ENCODE measurements at regions not wholly inside any gene's neighbourhood (a gene's known extent, or its start where the extent isn't known, plus 50 kb on each side); places are given as distances from the start of the nearest gene placed in this dataset.
A peak's percentile ranks its signal among the peaks of the same experiment; 100 is the strongest.

DNA sequence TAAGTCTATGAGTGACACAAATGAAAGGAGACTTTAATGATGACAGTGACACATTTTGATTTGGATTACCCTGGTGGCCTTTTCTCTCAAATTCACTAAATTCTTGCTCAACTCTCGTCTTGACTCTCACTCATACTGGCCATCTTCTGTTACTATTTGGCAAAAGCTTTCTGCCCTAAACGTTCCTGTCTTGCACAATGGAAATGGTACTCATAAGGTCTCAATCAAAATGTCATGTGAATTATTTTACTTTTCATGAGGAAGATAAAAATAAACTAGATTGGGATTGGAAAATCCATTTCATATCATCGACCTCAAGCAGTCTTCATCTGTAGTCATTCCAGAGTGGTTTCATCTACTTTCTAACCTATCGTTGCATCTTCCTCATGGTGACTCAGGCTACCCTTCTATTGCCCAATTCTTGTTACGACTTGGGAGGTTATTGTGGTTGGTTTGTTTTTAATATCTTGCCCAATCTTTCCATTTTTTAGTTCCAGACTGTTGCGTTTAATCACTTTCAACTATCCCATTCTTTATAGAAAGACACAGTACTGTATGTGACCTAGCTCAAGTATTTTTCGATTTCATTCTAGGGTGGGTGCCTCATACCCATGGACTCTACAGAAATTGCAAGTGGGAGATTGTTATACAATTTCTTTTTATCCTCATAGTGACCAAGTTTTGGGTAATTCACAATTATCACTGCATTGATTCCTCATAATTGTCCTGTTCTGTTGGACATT is 317.2 kb upstream of the KCNJ16 start:
- H3K9me3 ChIP-seq = no peaks in the 10 kb centered on the region
- DNase-seq (no peak), ATAC-seq (no peak)
- no peak overlapping the region for H3K4me3 ChIP-seq
- no peaks in the 10 kb centered on the region for H3K27me3 ChIP-seq
- TF ChIP-seq, protein P1, sequence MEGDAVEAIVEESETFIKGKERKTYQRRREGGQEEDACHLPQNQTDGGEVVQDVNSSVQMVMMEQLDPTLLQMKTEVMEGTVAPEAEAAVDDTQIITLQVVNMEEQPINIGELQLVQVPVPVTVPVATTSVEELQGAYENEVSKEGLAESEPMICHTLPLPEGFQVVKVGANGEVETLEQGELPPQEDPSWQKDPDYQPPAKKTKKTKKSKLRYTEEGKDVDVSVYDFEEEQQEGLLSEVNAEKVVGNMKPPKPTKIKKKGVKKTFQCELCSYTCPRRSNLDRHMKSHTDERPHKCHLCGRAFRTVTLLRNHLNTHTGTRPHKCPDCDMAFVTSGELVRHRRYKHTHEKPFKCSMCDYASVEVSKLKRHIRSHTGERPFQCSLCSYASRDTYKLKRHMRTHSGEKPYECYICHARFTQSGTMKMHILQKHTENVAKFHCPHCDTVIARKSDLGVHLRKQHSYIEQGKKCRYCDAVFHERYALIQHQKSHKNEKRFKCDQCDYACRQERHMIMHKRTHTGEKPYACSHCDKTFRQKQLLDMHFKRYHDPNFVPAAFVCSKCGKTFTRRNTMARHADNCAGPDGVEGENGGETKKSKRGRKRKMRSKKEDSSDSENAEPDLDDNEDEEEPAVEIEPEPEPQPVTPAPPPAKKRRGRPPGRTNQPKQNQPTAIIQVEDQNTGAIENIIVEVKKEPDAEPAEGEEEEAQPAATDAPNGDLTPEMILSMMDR (IDR thresholded peaks at IDR 0.05) = no peak
- TF ChIP-seq POLR2A (IDR thresholded peaks at IDR 0.05) = no peak
- intact Hi-C loops (cut with DNase I) = no loop called here
- no peaks in the 10 kb centered on the region for H3K4me1 ChIP-seq
- no peaks in the 10 kb centered on the region for H3K36me3 ChIP-seq
- 45% methylated on average over 6 of the region's 7 CpGs for WGBS (ENCODE audit: insufficient coverage, low coverage, low lambda C conversion rate, missing lambda C conversion rate)
- no peak overlapping the region for H3K27ac ChIP-seq

DNA sequence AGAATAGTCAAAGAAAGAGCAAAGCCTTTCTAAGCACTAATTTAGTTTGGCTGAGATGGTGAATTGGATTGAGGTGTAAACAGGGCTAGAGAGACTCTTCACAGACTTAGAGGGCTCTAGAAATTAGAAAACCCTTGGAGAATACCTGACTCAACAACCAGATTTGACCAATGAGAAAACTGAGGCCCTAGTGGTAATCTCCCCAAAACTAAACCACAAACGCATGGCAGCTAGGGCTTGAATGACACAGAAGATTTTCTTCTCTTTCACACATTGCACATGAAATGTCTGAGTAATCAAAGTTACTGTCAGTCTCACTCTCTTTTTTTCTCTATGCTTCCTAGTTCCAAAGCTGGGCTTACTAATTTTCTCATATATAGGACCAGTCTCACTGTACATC is 314.5 kb upstream of the KCNJ16 start:
- Histone ChIP-seq H3K27me3 (no peaks in the 10 kb centered on the region), H3K4me1 (peaks cover 0 to 18% (median 0%) of the 10 kb centered on the region in 4 donors), H3K4me3 (no peak overlapping the region), H3K9me3 (no peaks in the 10 kb centered on the region), H3K27ac (no peak overlapping the region), H3K36me3 (no peaks in the 10 kb centered on the region)
- ATAC-seq = no peak
- DNase-seq = no peak
- WGBS (ENCODE audit: insufficient coverage, low coverage, low lambda C conversion rate, missing lambda C conversion rate) = 80% methylated on average over 1 of the region's 1 CpG
- intact Hi-C loops (cut with DNase I) = no loop called here
- TF ChIP-seq, protein P1 (IDR thresholded peaks at IDR 0.05) = no peak
- TF ChIP-seq POLR2A (IDR thresholded peaks at IDR 0.05) = no peak

DNA sequence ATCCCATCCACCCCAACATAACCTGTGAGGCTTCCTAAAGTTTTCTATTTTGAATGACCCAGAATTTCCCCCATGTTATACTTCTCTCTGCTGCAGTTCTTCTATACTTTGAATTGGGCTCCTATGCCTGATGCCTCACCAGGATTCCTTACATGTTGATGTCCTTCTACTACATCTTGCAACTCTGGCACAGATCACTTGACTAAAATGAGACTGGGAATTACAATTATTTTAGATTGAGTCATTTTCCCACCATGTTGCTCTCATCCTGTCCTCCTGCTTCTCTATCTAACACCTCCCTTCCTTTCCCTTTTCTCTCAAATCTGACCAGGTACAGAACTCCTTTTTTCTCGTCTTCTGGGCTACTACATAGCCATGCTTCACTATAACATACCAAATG is 314.0 kb upstream of the KCNJ16 start:
- no peak for TF ChIP-seq POLR2A (IDR thresholded peaks at IDR 0.05)
- TF ChIP-seq, protein P1 (IDR thresholded peaks at IDR 0.05) = no peak
- H3K27ac ChIP-seq = no peak overlapping the region

DNA sequence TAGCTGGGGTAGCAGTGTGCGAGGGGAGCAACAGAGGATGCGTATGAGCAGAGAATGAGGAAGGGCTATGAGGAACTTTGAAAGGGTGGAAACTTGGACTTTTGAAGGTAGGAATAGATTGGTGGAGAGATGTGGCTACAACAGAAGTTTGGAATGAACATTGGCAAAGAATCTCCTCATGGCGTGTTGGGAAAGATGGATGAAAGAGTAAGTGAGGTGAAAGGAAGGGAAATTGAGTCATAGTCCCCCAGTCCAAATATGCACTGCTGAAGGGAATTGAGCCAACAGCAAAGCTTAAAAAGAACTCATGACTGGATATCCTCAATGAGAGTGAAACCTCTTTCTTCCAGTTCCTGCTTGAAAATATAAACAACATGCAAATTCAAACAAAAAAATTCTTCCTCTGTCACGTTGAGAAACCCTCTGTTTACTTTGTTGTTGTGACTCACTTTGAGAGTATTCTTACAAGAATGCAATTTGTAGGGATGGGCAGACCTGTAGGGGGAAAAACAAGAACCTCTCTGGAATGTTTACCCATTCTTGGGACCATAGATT is 313.2 kb upstream of the KCNJ16 start:
- Histone ChIP-seq H3K9me3 (no peaks in the 10 kb centered on the region), H3K4me3 (no peak overlapping the region), H3K27me3 (no peaks in the 10 kb centered on the region), H3K36me3 (no peaks in the 10 kb centered on the region), H3K27ac (no peak overlapping the region), H3K4me1 (peaks cover 0 to 18% (median 0%) of the 10 kb centered on the region in 4 donors)
- intact Hi-C loops (cut with DNase I) = no loop called here
- ATAC-seq (peak in 2 of 4 donors; percentile 60 to 70), DNase-seq (no peak)
- TF ChIP-seq, protein P1 (IDR thresholded peaks at IDR 0.05) = no peak
- TF ChIP-seq POLR2A (IDR thresholded peaks at IDR 0.05) = no peak
- 65% methylated on average over 4 of the region's 4 CpGs for WGBS (ENCODE audit: insufficient coverage, low coverage, low lambda C conversion rate, missing lambda C conversion rate)

More for the DNA sequence above, 314.0 kb upstream of the KCNJ16 start:
- Histone ChIP-seq H3K4me1 (peaks cover 0 to 18% (median 0%) of the 10 kb centered on the region in 4 donors), H3K9me3 (no peaks in the 10 kb centered on the region), H3K36me3 (no peaks in the 10 kb centered on the region), H3K4me3 (no peak overlapping the region), H3K27me3 (no peaks in the 10 kb centered on the region)
- 21% methylated on average over 1 of the region's 1 CpG for WGBS (ENCODE audit: insufficient coverage, low coverage, low lambda C conversion rate, missing lambda C conversion rate)
- intact Hi-C loops (cut with DNase I) = no loop called here
- ATAC-seq (no peak), DNase-seq (no peak)
